ENCODE measurements at regions not wholly inside any gene's neighbourhood (a gene's known extent, or its start where the extent isn't known, plus 50 kb on each side); places are given as distances from the start of the nearest gene placed in this dataset.

- Histone ChIP-seq H3K4me3 (ENCODE audit: control extremely low read depth in 1 of 5, extremely low read depth in 1 of 5, insufficient read depth in 1 of 5, low read depth in 2 of 5, low read length in 4 of 5) (no peak overlapping the region), H2AFZ (ENCODE audit: insufficient read depth, low read depth, low read length, poor library complexity, severe bottlenecking) (no peak overlapping the region), H3K9me3 (ENCODE audit: control extremely low read depth in 1 of 3, control insufficient read depth in 2 of 3, insufficient read depth in 1 of 3, low read length in 2 of 3) (no peaks in the 10 kb centered on the region), H3K27ac (ENCODE audit: low read length in 2 of 2) (no peak overlapping the region), H3K27me3 (replicated peaks in 1 of 4; ENCODE audit: control extremely low read depth in 1 of 4, control insufficient read depth in 3 of 4, insufficient read depth in 4 of 4, low read length in 3 of 4) (no peaks in the 10 kb centered on the region), H3K4me2 (replicated peaks; ENCODE audit: low read depth, low read length, poor library complexity, severe bottlenecking) (no peak overlapping the region), H3K4me1 (ENCODE audit: control insufficient read depth in 2 of 2, insufficient read depth in 2 of 2, low read length in 2 of 2) (no peaks in the 10 kb centered on the region), H4K20me1 (ENCODE audit: control insufficient read depth, insufficient read depth, low read length, poor library complexity, severe bottlenecking) (no peaks in the 10 kb centered on the region), H3K79me2 (ENCODE audit: control insufficient read depth, insufficient read depth, low read length) (no peaks in the 10 kb centered on the region), H3K36me3 (replicated peaks in 1 of 2; ENCODE audit: control extremely low read depth in 1 of 2, control insufficient read depth in 1 of 2, extremely low read depth in 1 of 2, insufficient read depth in 2 of 2, low read length in 1 of 2) (no peaks in the 10 kb centered on the region), H3K9ac (ENCODE audit: low read length) (no peak overlapping the region)
- DNase-seq (no peak), ATAC-seq (ENCODE audit: low read depth) (no peak)
- intact Hi-C loops (cut with micrococcal nuclease), result no loop called here
- no CpG with 5 or more reads among the region's 6 CpGs for WGBS (ENCODE audit: insufficient coverage)
- Mint-ChIP-seq H3K27ac (no peak overlapping the region), H3K9me3 (ENCODE audit: insufficient read depth) (no peaks in the 10 kb centered on the region), H3K4me1 (no peaks in the 10 kb centered on the region), H3K27me3 (no peaks in the 10 kb centered on the region), H3K4me3 (no peak overlapping the region)
- TF ChIP-seq CTCF (IDR thresholded peaks at IDR 0.05) (no peak), EZH2 (IDR thresholded peaks at IDR 0.05; ENCODE audit: borderline replicate concordance, insufficient read depth, low read depth, low read length, poor library complexity, severe bottlenecking) (no peak)
- ChIA-PET POLR2A (no interaction called here), CTCF (no interaction called here)
Measured at GRCh38 chr4:155599085-155599484, 67.6 kb upstream of the GUCY1A1 start.

GRCh38 chr4:155597933-155598451 is 68.7 kb upstream of the GUCY1A1 start:
- H3K36me3 ChIP-seq (replicated peaks in 1 of 2; ENCODE audit: control extremely low read depth in 1 of 2, control insufficient read depth in 1 of 2, extremely low read depth in 1 of 2, insufficient read depth in 2 of 2, low read length in 1 of 2), result no peaks in the 10 kb centered on the region
- H3K9me3 Mint-ChIP-seq (ENCODE audit: insufficient read depth), result no peaks in the 10 kb centered on the region
- no CpG with 5 or more reads among the region's 3 CpGs for WGBS (ENCODE audit: insufficient coverage)
- no peaks in the 10 kb centered on the region for H3K4me1 Mint-ChIP-seq
- no peak overlapping the region for H3K9ac ChIP-seq (ENCODE audit: low read length)
- H3K4me3 Mint-ChIP-seq, result no peak overlapping the region
- CTCF ChIA-PET, result no interaction called here
- no peak overlapping the region for H3K27ac ChIP-seq (ENCODE audit: low read length in 2 of 2)
- no peak overlapping the region for H2AFZ ChIP-seq (ENCODE audit: insufficient read depth, low read depth, low read length, poor library complexity, severe bottlenecking)
- no peaks in the 10 kb centered on the region for H3K4me1 ChIP-seq (ENCODE audit: control insufficient read depth in 2 of 2, insufficient read depth in 2 of 2, low read length in 2 of 2)
- no peak overlapping the region for H3K27ac Mint-ChIP-seq
- DNase-seq (no peak), ATAC-seq (ENCODE audit: low read depth) (no peak)
- no peaks in the 10 kb centered on the region for H3K79me2 ChIP-seq (ENCODE audit: control insufficient read depth, insufficient read depth, low read length)
- POLR2A ChIA-PET, result no interaction called here
- H3K4me2 ChIP-seq (replicated peaks; ENCODE audit: low read depth, low read length, poor library complexity, severe bottlenecking), result no peak overlapping the region
- intact Hi-C loops (cut with micrococcal nuclease), result no loop called here
- no peak overlapping the region for H3K4me3 ChIP-seq (ENCODE audit: control extremely low read depth in 1 of 5, extremely low read depth in 1 of 5, insufficient read depth in 1 of 5, low read depth in 2 of 5, low read length in 4 of 5)
- H3K27me3 Mint-ChIP-seq, result no peaks in the 10 kb centered on the region
- H4K20me1 ChIP-seq (ENCODE audit: control insufficient read depth, insufficient read depth, low read length, poor library complexity, severe bottlenecking), result no peaks in the 10 kb centered on the region
- no peaks in the 10 kb centered on the region for H3K27me3 ChIP-seq (replicated peaks in 1 of 4; ENCODE audit: control extremely low read depth in 1 of 4, control insufficient read depth in 3 of 4, insufficient read depth in 4 of 4, low read length in 3 of 4)
- no peak for TF ChIP-seq CTCF (IDR thresholded peaks at IDR 0.05)
- TF ChIP-seq EZH2 (IDR thresholded peaks at IDR 0.05; ENCODE audit: borderline replicate concordance, insufficient read depth, low read depth, low read length, poor library complexity, severe bottlenecking), result no peak
- no peaks in the 10 kb centered on the region for H3K9me3 ChIP-seq (ENCODE audit: control extremely low read depth in 1 of 3, control insufficient read depth in 2 of 3, insufficient read depth in 1 of 3, low read length in 2 of 3)
